BJ (cell line): ENCODE measurements at regions not wholly inside any gene's neighbourhood (a gene's known extent, or its start where the extent isn't known, plus 50 kb on each side); places are given as distances from the start of the nearest gene placed in this dataset.
"Not testable (repeated sequence)": the region's sequence is repeated elsewhere in the genome, so short reads cannot be mapped to it uniquely, and the experiment has no call there.

ENCODE experiments used
- CTCF ChIA-PET: fragments of 350-600 bp; formaldehyde crosslinking; extraction: SDS; loops from one replicate; lab custom pipeline; 2021; ENCODE audit warnings: antibody characterized with exemption, inconsistent platforms; lab: Yijun Ruan, JAX
- POLR2A ChIA-PET: fragments of 300-600 bp; sonication (Branson Sonifier 250); formaldehyde crosslinking; extraction: SDS; loops from one replicate; lab custom pipeline; 2021; ENCODE audit warnings: antibody characterized with exemption; lab: Charles Lee
- DNase-seq: peaks from one replicate; pipeline ENCODE4 v3.0.0-alpha.2; 2011; ENCODE audit warnings: low read depth
- H3K27me3 ChIP-seq: 2 replicates; pipeline ENCODE4 v1.6.0; 2011; ENCODE audit warnings: low read length; ENCODE audit not compliant: control insufficient read depth, insufficient read depth
- H3K36me3 ChIP-seq: 2 replicates; pipeline ENCODE4 v1.5.1; 2011; ENCODE audit warnings: low read length; ENCODE audit not compliant: control insufficient read depth, insufficient read depth
- H3K4me3 ChIP-seq: 2 replicates; pipeline ENCODE4 v1.5.1; 2011; ENCODE audit warnings: low read depth, mild to moderate bottlenecking, control low read depth, low read length
- TF ChIP-seq, protein P1 (sequence below): IDR thresholded peaks from 2 replicates; pipeline ENCODE4 v1.5.1; 2011; ENCODE audit warnings: low read depth, mild to moderate bottlenecking, control low read depth, inconsistent platforms, low read length, moderate library complexity; ENCODE audit not compliant: insufficient read depth

DNA sequence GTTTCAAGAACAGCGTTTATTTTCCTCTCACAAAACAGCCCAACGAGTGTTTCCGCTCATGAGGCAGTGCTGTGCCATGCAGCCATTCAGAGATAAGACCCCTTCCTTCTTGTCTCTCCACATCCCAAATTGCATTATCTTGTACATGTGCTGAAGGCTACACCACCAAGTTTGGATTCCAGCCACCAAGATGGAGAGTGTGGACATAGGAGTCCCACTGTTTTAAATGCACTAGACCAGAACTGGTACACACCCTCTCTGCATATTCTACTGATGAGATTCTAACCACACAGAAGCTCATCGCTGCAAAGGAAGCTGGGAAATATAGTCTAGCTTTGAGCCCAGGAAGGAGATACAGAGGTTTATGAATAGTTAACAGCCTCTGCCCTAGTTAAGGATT lies 509.4 kb downstream of the NFIB start:
- POLR2A ChIA-PET = no interaction called here
- TF ChIP-seq, protein P1, sequence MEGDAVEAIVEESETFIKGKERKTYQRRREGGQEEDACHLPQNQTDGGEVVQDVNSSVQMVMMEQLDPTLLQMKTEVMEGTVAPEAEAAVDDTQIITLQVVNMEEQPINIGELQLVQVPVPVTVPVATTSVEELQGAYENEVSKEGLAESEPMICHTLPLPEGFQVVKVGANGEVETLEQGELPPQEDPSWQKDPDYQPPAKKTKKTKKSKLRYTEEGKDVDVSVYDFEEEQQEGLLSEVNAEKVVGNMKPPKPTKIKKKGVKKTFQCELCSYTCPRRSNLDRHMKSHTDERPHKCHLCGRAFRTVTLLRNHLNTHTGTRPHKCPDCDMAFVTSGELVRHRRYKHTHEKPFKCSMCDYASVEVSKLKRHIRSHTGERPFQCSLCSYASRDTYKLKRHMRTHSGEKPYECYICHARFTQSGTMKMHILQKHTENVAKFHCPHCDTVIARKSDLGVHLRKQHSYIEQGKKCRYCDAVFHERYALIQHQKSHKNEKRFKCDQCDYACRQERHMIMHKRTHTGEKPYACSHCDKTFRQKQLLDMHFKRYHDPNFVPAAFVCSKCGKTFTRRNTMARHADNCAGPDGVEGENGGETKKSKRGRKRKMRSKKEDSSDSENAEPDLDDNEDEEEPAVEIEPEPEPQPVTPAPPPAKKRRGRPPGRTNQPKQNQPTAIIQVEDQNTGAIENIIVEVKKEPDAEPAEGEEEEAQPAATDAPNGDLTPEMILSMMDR = no peak
- DNase-seq = no peak
- H3K27me3 ChIP-seq = no peaks in the 10 kb centered on the region
- H3K36me3 ChIP-seq = no peaks in the 10 kb centered on the region
- H3K4me3 ChIP-seq = no peak overlapping the region
- CTCF ChIA-PET = no interaction called here

DNA sequence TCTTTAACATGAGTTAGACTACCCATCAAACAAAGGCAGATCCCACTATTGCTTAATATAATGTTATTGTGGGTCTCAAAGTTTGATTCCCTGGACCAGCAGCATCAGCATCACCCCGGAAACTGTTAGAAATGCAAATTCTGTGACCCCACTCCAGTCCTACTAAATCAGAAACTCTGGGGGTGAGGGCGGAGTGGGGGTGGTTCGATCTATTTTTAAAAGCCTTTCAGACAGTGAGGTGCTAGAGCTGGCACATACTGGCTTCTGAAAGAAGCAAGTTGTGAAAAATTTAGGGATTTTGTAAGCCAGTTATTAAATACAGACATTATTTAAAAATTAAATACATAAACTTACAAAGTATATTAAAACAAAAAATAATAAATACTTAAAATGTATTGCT lies 513.2 kb downstream of the NFIB start:
- CTCF ChIA-PET = no interaction called here
- POLR2A ChIA-PET = no interaction called here
- H3K36me3 ChIP-seq = no peaks in the 10 kb centered on the region

DNA sequence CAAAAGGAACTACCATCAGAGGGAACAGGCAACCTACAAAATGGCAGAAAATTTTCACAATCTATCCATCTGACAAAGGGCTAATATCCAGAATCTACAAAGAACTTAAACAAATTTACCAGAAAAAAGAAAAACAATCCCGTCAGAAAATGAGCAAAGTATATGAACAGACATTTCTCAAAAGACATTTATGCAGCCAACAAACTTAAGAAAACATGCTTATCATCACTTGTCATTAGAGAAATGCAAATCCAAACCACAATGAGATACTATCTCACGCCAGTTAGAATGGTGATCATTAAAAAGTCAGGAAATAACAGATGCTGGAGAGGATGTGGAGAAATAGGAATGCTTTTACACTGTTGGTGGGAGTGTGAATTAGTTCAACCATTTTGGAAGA lies 516.2 kb downstream of the NFIB start:
- H3K27me3 ChIP-seq, POLR2A ChIA-PET, CTCF ChIA-PET, DNase-seq, H3K36me3 ChIP-seq, H3K4me3 ChIP-seq: not testable (repeated sequence)

More for the DNA sequence above, 513.2 kb downstream of the NFIB start:
- H3K4me3 ChIP-seq = no peak overlapping the region
- TF ChIP-seq, protein P1 = no peak
- no peaks in the 10 kb centered on the region for H3K27me3 ChIP-seq
- no peak for DNase-seq

DNA sequence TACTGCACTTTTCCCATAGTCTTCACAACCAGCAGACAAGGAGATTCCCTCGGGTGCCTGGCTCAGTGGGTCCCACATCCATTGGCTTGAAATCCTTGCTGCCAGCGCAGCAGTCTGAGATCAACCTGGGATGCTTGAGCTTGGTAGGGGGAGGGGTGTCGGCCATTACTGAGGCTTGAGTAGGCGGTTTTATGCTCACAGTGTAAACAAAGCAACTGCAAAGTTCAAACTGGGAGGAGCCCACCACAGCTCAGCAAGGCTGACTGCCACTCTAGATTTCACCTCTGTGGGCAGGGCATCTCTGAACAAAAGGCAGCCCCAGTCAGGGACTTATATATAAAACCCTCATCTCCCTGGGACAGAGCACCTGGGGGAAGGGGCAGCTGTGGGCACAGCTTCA lies 512.3 kb upstream of the MPDZ start:
- Histone ChIP-seq H3K36me3 (no peaks in the 10 kb centered on the region), H3K27me3 (no peaks in the 10 kb centered on the region), H3K4me3 (no peak overlapping the region)
- TF ChIP-seq, protein P1 = no peak
- no peak for DNase-seq
- POLR2A ChIA-PET = no interaction called here
- CTCF ChIA-PET = no interaction called here

DNA sequence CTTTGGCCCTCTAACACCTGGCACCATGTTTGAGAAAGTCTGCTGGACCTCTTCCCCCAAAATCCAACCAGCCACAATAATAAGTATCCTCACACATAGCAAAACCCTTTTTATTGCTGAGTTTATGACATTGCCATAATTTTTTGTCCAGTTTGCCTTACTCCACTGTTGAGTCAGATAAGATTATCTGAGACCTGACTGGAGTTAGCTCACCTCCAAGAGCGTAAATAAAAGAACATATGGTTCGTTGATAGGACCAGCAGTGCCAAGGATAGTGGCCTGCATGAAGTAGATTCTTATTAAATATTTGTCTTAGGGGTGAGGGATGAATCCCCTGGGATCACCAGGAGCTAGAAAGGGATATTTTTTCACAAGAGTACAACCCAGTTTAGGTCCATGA lies 510.6 kb upstream of the MPDZ start:
- Histone ChIP-seq H3K36me3 (no peaks in the 10 kb centered on the region), H3K27me3 (no peaks in the 10 kb centered on the region), H3K4me3 (no peak overlapping the region)
- CTCF ChIA-PET = no interaction called here
- TF ChIP-seq, protein P1 = no peak
- no peak for DNase-seq
- POLR2A ChIA-PET = no interaction called here

DNA sequence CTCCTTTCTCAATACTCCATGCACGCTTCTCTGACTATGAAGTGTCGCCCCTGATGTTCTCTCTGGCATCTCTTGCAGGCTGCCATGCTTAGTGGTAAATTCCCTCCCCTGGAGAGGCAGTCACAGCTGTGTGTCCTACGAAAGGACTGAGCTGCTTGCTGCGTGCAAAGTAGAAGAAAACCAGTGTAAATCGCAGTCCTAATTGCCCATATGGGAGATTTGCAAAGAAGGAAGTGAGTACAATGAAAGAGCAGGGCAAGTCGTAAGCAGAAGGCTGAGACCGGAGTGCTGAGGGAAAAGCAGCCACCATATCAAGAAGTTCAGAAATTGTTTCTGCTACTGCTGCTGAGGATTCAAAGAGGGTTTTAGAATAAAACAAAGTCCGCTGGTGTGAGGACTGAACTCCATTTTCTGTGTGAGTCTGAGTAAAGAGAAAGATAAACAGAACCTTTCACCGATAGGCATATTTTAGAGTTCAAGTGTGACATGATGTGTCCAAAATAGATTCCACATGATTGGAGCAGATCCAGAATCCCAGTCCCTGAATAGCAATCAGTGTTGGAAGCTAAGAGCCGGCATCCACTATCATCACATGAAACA lies 507.8 kb upstream of the MPDZ start:
- TF ChIP-seq, protein P1 = no peak
- POLR2A ChIA-PET = no interaction called here
- CTCF ChIA-PET = no interaction called here
- Histone ChIP-seq H3K36me3 (no peaks in the 10 kb centered on the region), H3K4me3 (no peak overlapping the region), H3K27me3 (no peaks in the 10 kb centered on the region)
- no peak for DNase-seq
